Endothelial cell of umbilical vein (primary cell): ENCODE measurements at regions not wholly inside any gene's neighbourhood (a gene's known extent, or its start where the extent isn't known, plus 50 kb on each side); places are given as distances from the start of the nearest gene placed in this dataset.

ENCODE experiments used
- BruUV-seq: library from RNA; stranded (reverse); fragments of 400-500 nt; replicated peaks from 2 replicates; lab custom pipeline; 2021; lab: Mats Ljungman, UMichigan
- CTCF ChIA-PET: fragments of 300-600, 350-600 bp; sonication (Branson Sonifier 250); formaldehyde crosslinking; loops from one replicate; lab custom pipeline; 2021; ENCODE audit warnings: antibody characterized with exemption, inconsistent platforms; lab: Charles Lee
- POLR2A ChIA-PET: fragments of 300-600, 350-600 bp; sonication (Branson Sonifier 250); formaldehyde crosslinking; loops from one replicate; lab custom pipeline; 2021; ENCODE audit warnings: antibody characterized with exemption, inconsistent platforms; lab: Charles Lee
- DNase-seq: peaks from one replicate; pipeline ENCODE4 v3.0.0-alpha.2; 2011; ENCODE audit warnings: low read depth, low spot score
- FAIRE-seq: peaks from 2 replicates; lab custom pipeline; 2011; peaks lifted over from hg19 to GRCh38; lab: Jason Lieb, UNC
- H2AFZ ChIP-seq: 2 replicates; pipeline ENCODE4 v1.6.0; 2012; ENCODE audit warnings: low read depth, low read length, control low read depth, inconsistent platforms
- H3K27ac ChIP-seq: 2 replicates; pipeline ENCODE4 v1.5.1; 2011; ENCODE audit warnings: low read depth, mild to moderate bottlenecking, control low read depth, low read length, moderate library complexity; ENCODE audit not compliant: insufficient read depth
- H3K27me3 ChIP-seq, 2 experiments: 2 replicates each; pipeline versions ENCODE4 v1.6.0 to v1.6.1; 2011; ENCODE audit warnings: low read length in 2 of 2, mixed read lengths in 1 of 2; ENCODE audit not compliant: control insufficient read depth in 2 of 2, insufficient read depth in 2 of 2
- H3K36me3 ChIP-seq, 2 experiments: 2 replicates in 1 of 2; 3 replicates in 1 of 2; pipeline ENCODE4 v1.5.1; 2011; ENCODE audit warnings: low read length in 2 of 2, mild to moderate bottlenecking in 1 of 2, moderate library complexity in 1 of 2; ENCODE audit not compliant: control insufficient read depth in 2 of 2, insufficient read depth in 2 of 2; ENCODE audit errors: extremely low read depth in 1 of 2
- H3K4me1 ChIP-seq: 3 replicates; pipeline ENCODE4 v1.5.1; 2011; ENCODE audit warnings: mild to moderate bottlenecking, low read length; ENCODE audit not compliant: control insufficient read depth, insufficient read depth; ENCODE audit errors: extremely low read depth
- H3K4me2 ChIP-seq: 2 replicates; pipeline ENCODE4 v1.6.1; 2011; ENCODE audit warnings: low read length, control low read depth, mixed read lengths; ENCODE audit not compliant: insufficient read depth
- H3K4me3 ChIP-seq, 3 experiments: fragments of 200-600 bp in 1 of 3; sonication (generic), shearing (Covaris generic) in 1 of 3; replicated peaks in 1 of 3; 2 replicates each; pipeline ENCODE4 v1.5.1; 2011 to 2016; ENCODE audit warnings: control low read depth in 3 of 3, low read length in 3 of 3, mild to moderate bottlenecking in 2 of 3, inconsistent platforms in 1 of 3, low read depth in 1 of 3, moderate library complexity in 1 of 3; ENCODE audit not compliant: insufficient read depth in 1 of 3
- H3K79me2 ChIP-seq: 2 replicates; pipeline ENCODE4 v1.6.0; 2012; ENCODE audit warnings: low read length, inconsistent platforms; ENCODE audit not compliant: control insufficient read depth, insufficient read depth
- H3K9ac ChIP-seq: replicated peaks from 2 replicates; pipeline ENCODE3; 2011; ENCODE audit warnings: low read length, control low read depth; ENCODE audit not compliant: insufficient read depth; ENCODE audit errors: extremely low read depth
- H3K9me1 ChIP-seq: replicated peaks from 3 replicates; pipeline ENCODE4 v1.6.0; 2011; ENCODE audit warnings: mild to moderate bottlenecking, low read length; ENCODE audit not compliant: control insufficient read depth, insufficient read depth; ENCODE audit errors: extremely low read depth
- H3K9me3 ChIP-seq: replicated peaks from 2 replicates; pipeline ENCODE4 v1.5.1; 2012; ENCODE audit warnings: low read length, inconsistent platforms; ENCODE audit not compliant: control insufficient read depth, insufficient read depth
- H4K20me1 ChIP-seq: replicated peaks from 2 replicates; pipeline ENCODE3; 2011; ENCODE audit warnings: mild to moderate bottlenecking, low read length; ENCODE audit not compliant: control insufficient read depth, insufficient read depth; ENCODE audit errors: extremely low read depth
- CTCF ChIP-seq, 2 donors: IDR thresholded peaks; 1 replicate in 1 of 2; 2 replicates in 1 of 2; pipeline ENCODE4 v1.5.1; 2011; ENCODE audit warnings: low read length in 2 of 2, mild to moderate bottlenecking in 2 of 2, moderate library complexity in 2 of 2, control low read depth in 1 of 2, inconsistent platforms in 1 of 2, low read depth in 1 of 2; ENCODE audit not compliant: insufficient read depth in 1 of 2; ENCODE audit errors: extremely low read depth in 1 of 2
- EZH2 ChIP-seq: IDR thresholded peaks from 2 replicates; pipeline ENCODE4 v1.6.1; 2012; ENCODE audit warnings: borderline replicate concordance, low read depth, mild to moderate bottlenecking, moderate library complexity, low read length, inconsistent platforms; ENCODE audit not compliant: severe bottlenecking
- FOS ChIP-seq: IDR thresholded peaks from 2 replicates; pipeline ENCODE4 v1.6.1; 2011; ENCODE audit warnings: mild to moderate bottlenecking, low read length, moderate library complexity, borderline replicate concordance; ENCODE audit not compliant: insufficient read depth
- GATA2 ChIP-seq: IDR thresholded peaks from 2 replicates; pipeline ENCODE4 v1.7.0; 2011; ENCODE audit warnings: low read depth, mild to moderate bottlenecking, moderate library complexity, mixed read lengths, low read length; ENCODE audit not compliant: insufficient read length, insufficient read depth
- MAX ChIP-seq: IDR thresholded peaks from 2 replicates; pipeline ENCODE4 v1.6.1; 2011; ENCODE audit not compliant: insufficient read depth, insufficient read length
- MYC ChIP-seq: IDR thresholded peaks from one replicate; pipeline ENCODE4 v1.6.1; 2011; ENCODE audit warnings: mild to moderate bottlenecking, low read depth, low read length
- POLR2A ChIP-seq: IDR thresholded peaks from 2 replicates; pipeline ENCODE4 v1.6.1; 2012; ENCODE audit warnings: low read depth, mild to moderate bottlenecking, control low read depth, low read length
- POLR2AphosphoS5 ChIP-seq: IDR thresholded peaks from 2 replicates; pipeline ENCODE4 v1.6.1; 2012; ENCODE audit warnings: low read depth, mild to moderate bottlenecking, control low read depth, low read length, moderate library complexity; ENCODE audit not compliant: insufficient read depth
- dilution Hi-C: fragments of 300-500 bp; cut with MboI; formaldehyde crosslinking; loops from one replicate; pipeline ENCODE4 v1.15.0; 2019; ENCODE audit warnings: low sequenced_read_pairs; ENCODE audit not compliant: extremely low pct_ligation_motif_present
- intact Hi-C: fragments of 100-400 bp; cut with micrococcal nuclease; formaldehyde crosslinking; loops from one replicate; pipeline ENCODE4 v1.10.0; 2022

GRCh38 chr13:58858870-58859371 lies 1227.4 kb downstream of the PCDH17 start:
- dilution Hi-C loops (no loop called here), intact Hi-C loops (no loop called here)
- TF ChIP-seq MAX, result no peak
- TF ChIP-seq GATA2, result no peak
- TF ChIP-seq CTCF (IDR thresholded peaks at IDR 0.05; ENCODE audit: extremely low read depth in 1 of 2, insufficient read depth in 1 of 2, low read depth in 1 of 2, low read length in 2 of 2), result no peak
- TF ChIP-seq MYC, result no peak
- no peak for TF ChIP-seq EZH2
- no peak for TF ChIP-seq POLR2AphosphoS5
- TF ChIP-seq POLR2A, result no peak
- TF ChIP-seq FOS, result no peak
- Histone ChIP-seq H2AFZ (no peak overlapping the region), H3K27ac (no peak overlapping the region), H3K9me1 (no peaks in the 10 kb centered on the region), H3K27me3 (no peaks in the 10 kb centered on the region), H3K9ac (no peak overlapping the region), H4K20me1 (no peaks in the 10 kb centered on the region), H3K79me2 (no peaks in the 10 kb centered on the region), H3K4me2 (no peak overlapping the region), H3K9me3 (no peaks in the 10 kb centered on the region), H3K4me1 (no peaks in the 10 kb centered on the region), H3K36me3 (no peaks in the 10 kb centered on the region), H3K4me3 (no peak overlapping the region)
- POLR2A ChIA-PET, result no interaction called here
- CTCF ChIA-PET, result no interaction called here
- DNase-seq, result no peak
- FAIRE-seq, result no peak
- no TSS peak for BruUV-seq
